HEK293T (cell line): ENCODE measurements at regions not wholly inside any gene's neighbourhood (a gene's known extent, or its start where the extent isn't known, plus 50 kb on each side); places are given as distances from the start of the nearest gene placed in this dataset.

Experiments used
- ARNT ChIP-seq: fragments of 450-650 bp; IDR thresholded peaks from 2 replicates; pipeline ENCODE4 v1.6.1; 2017; ENCODE audit warnings: mild to moderate bottlenecking
- BHLHE40 ChIP-seq: fragments of 450-650 bp; IDR thresholded peaks from 2 replicates; pipeline ENCODE4 v1.6.1; 2016; ENCODE audit warnings: mild to moderate bottlenecking, moderate library complexity, borderline replicate concordance
- ELF4 ChIP-seq: fragments of 450-650 bp; IDR thresholded peaks from 2 replicates; pipeline ENCODE4 v1.6.1; 2017; ENCODE audit warnings: antibody characterized with exemption
- FOXA1 ChIP-seq: fragments of 450-650 bp; IDR thresholded peaks from 2 replicates; pipeline ENCODE4 v1.6.1; 2016; ENCODE audit warnings: mild to moderate bottlenecking
- FOXM1 ChIP-seq: fragments of 450-650 bp; IDR thresholded peaks from 2 replicates; pipeline ENCODE4 v1.6.1; 2017; ENCODE audit warnings: mild to moderate bottlenecking, borderline replicate concordance
- HDGF ChIP-seq: fragments of 450-650 bp; IDR thresholded peaks from 2 replicates; pipeline ENCODE4 v1.6.1; 2017; ENCODE audit warnings: antibody characterized with exemption, borderline replicate concordance
- L3MBTL2 ChIP-seq: fragments of 450-650 bp; conservative IDR thresholded peaks from 2 replicates; pipeline ENCODE4 v1.6.1; 2016; ENCODE audit warnings: mild to moderate bottlenecking
- LEF1 ChIP-seq: fragments of 450-650 bp; IDR thresholded peaks from 2 replicates; pipeline ENCODE4 v1.6.1; 2017; ENCODE audit warnings: mild to moderate bottlenecking, borderline replicate concordance
- NFRKB ChIP-seq: fragments of 450-650 bp; IDR thresholded peaks from 2 replicates; pipeline ENCODE4 v1.6.1; 2016; ENCODE audit warnings: mild to moderate bottlenecking, moderate library complexity
- SP1 ChIP-seq: fragments of 450-650 bp; IDR thresholded peaks from 2 replicates; pipeline ENCODE4 v1.6.1; 2017
- SUZ12 ChIP-seq: fragments of 450-650 bp; IDR thresholded peaks from 2 replicates; pipeline ENCODE4 v1.6.1; 2016; ENCODE audit warnings: mild to moderate bottlenecking
- TARDBP ChIP-seq: fragments of 450-650 bp; IDR thresholded peaks from 2 replicates; pipeline ENCODE4 v1.6.1; 2016
- ZNF384 ChIP-seq: fragments of 450-650 bp; IDR thresholded peaks from 2 replicates; pipeline ENCODE4 v1.6.1; 2016
- TF ChIP-seq, protein P1 (sequence below): fragments of 450-650 bp; IDR thresholded peaks from 2 replicates; pipeline ENCODE4 v1.6.1; 2016

DNA sequence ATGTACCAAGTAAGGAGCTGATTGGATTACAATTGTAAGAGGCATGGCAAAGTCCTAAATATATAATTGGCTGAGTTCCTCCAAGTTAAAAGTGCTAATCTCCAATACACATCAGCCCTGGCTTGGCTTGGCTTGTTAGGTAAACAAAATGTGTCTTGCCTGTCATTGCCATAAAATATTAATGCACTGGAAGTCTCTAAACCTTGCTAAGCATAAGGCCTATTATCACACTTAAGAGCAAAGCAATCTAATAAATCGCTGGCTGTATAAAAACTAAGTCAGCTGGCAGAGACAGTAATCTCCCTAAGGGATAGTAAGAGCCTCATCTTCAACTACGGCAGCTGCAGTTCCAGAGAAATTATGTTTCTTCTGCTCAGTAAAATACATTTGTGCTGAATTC is 418.6 kb upstream of the GRAMD2B start:
- TF ChIP-seq HDGF (no peak), ARNT (no peak), SP1 (no peak), ZNF384 (no peak), TARDBP (no peak), FOXM1 (no peak), LEF1 (no peak), ELF4 (no peak), FOXA1 (no peak), BHLHE40 (no peak), L3MBTL2 (no peak), SUZ12 (no peak), NFRKB (no peak)
- TF ChIP-seq, protein P1, sequence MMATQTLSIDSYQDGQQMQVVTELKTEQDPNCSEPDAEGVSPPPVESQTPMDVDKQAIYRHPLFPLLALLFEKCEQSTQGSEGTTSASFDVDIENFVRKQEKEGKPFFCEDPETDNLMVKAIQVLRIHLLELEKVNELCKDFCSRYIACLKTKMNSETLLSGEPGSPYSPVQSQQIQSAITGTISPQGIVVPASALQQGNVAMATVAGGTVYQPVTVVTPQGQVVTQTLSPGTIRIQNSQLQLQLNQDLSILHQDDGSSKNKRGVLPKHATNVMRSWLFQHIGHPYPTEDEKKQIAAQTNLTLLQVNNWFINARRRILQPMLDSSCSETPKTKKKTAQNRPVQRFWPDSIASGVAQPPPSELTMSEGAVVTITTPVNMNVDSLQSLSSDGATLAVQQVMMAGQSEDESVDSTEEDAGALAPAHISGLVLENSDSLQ, result no peak
